ENCODE measurements at regions not wholly inside any gene's neighbourhood (a gene's known extent, or its start where the extent isn't known, plus 50 kb on each side); places are given as distances from the start of the nearest gene placed in this dataset.

- TF ChIP-seq, protein P1, sequence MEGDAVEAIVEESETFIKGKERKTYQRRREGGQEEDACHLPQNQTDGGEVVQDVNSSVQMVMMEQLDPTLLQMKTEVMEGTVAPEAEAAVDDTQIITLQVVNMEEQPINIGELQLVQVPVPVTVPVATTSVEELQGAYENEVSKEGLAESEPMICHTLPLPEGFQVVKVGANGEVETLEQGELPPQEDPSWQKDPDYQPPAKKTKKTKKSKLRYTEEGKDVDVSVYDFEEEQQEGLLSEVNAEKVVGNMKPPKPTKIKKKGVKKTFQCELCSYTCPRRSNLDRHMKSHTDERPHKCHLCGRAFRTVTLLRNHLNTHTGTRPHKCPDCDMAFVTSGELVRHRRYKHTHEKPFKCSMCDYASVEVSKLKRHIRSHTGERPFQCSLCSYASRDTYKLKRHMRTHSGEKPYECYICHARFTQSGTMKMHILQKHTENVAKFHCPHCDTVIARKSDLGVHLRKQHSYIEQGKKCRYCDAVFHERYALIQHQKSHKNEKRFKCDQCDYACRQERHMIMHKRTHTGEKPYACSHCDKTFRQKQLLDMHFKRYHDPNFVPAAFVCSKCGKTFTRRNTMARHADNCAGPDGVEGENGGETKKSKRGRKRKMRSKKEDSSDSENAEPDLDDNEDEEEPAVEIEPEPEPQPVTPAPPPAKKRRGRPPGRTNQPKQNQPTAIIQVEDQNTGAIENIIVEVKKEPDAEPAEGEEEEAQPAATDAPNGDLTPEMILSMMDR (IDR thresholded peaks at IDR 0.05) = no peak
- TF ChIP-seq POLR2A (IDR thresholded peaks at IDR 0.05) = no peak
Observed at GRCh38 chr10:62635127-62635526, 169.4 kb upstream of the ADO start.

Measured in right lobe of liver (tissue), 4 donors.